ENCODE measurements at regions not wholly inside any gene's neighbourhood (a gene's known extent, or its start where the extent isn't known, plus 50 kb on each side); places are given as distances from the start of the nearest gene placed in this dataset.

DNA sequence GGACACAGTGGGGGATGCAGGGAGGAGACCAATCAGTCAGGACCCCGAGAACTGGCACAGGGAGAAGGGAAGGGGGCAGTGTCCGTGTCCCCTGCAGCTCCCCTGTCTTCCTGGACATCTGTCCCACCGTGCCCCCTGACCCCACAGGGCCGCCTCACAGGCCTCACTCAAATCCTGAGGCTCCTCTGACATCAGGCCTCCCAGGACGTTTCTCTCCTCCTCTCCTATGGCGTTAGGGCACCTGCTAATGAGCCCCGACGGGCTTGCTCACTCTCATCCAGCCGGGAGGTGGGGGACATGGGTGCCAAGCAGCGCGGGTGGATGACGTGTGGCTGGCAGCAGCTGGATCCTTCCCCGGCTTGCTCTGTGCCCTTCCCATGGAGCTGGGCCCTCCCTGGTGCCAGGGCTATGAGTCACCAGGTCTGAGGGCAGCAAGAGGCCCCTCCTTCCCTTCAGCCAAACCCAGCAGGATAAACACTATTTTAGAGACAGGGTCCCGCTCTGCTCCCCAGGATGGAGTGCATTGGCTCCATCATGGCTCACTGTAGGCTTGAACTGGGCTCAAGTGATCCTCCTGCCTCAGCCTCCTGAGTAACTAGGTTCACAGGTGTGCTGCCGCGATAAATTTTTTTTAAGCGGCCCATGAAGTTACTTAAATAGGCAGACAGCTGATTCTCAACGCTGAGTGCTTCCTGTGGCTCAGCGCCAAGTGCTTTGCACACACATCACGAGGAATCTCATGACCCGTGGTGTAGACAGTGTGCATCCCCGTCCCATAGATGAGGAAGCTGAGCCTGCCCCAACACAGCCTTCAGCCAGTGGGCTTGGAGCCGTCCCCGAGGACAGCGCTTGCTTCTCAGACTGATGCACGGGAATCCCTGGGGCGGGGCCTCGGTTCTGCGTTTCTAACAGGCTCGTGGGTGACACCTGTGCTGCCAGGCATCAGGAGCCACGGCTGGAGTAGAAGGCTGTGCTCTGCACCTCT lies 64.5 kb upstream of the HDAC4 start:
- no peak for TF ChIP-seq POLR2A (IDR thresholded peaks at IDR 0.05)
- TF ChIP-seq, protein P1, sequence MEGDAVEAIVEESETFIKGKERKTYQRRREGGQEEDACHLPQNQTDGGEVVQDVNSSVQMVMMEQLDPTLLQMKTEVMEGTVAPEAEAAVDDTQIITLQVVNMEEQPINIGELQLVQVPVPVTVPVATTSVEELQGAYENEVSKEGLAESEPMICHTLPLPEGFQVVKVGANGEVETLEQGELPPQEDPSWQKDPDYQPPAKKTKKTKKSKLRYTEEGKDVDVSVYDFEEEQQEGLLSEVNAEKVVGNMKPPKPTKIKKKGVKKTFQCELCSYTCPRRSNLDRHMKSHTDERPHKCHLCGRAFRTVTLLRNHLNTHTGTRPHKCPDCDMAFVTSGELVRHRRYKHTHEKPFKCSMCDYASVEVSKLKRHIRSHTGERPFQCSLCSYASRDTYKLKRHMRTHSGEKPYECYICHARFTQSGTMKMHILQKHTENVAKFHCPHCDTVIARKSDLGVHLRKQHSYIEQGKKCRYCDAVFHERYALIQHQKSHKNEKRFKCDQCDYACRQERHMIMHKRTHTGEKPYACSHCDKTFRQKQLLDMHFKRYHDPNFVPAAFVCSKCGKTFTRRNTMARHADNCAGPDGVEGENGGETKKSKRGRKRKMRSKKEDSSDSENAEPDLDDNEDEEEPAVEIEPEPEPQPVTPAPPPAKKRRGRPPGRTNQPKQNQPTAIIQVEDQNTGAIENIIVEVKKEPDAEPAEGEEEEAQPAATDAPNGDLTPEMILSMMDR (IDR thresholded peaks at IDR 0.05), result no peak
